ENCODE measurements at regions not wholly inside any gene's neighbourhood (a gene's known extent, or its start where the extent isn't known, plus 50 kb on each side); places are given as distances from the start of the nearest gene placed in this dataset.

DNA sequence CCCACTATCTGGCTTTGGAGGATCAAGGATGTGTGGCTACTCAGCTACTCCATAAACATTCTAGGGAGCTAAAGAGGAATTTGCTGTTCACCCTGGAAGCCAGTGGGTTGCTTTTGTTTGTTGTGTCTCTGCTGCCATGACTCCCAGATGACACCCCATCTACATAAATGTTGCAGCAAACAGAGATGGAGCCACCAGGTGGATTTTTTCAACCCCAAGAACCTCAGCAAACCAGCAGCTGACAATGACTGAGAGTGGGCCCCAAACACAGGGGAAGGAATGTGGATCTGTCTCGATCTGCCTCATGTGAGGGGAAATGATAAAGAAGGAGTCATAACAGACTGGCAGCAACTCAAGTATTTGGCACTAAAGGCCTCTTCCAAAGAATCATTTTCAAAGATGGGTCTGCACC is 132.7 kb upstream of the TNC start:
- no TSS peak for BruUV-seq (replicated peaks)
- Mint-ChIP-seq H3K36me3 (ENCODE audit: insufficient read depth, unreplicated experiment) (no peaks in the 10 kb centered on the region), H3K27ac (ENCODE audit: unreplicated experiment) (no peak overlapping the region), H3K27me3 (ENCODE audit: unreplicated experiment) (no peaks in the 10 kb centered on the region), H3K9me3 (ENCODE audit: low read depth, unreplicated experiment) (peaks cover 11% of the 10 kb centered on the region), H3K4me1 (ENCODE audit: low read depth, unreplicated experiment) (no peaks in the 10 kb centered on the region), H3K4me3 (ENCODE audit: low read depth, unreplicated experiment) (no peak overlapping the region)
- DNase-seq: no peak
- TF ChIP-seq, protein P1, sequence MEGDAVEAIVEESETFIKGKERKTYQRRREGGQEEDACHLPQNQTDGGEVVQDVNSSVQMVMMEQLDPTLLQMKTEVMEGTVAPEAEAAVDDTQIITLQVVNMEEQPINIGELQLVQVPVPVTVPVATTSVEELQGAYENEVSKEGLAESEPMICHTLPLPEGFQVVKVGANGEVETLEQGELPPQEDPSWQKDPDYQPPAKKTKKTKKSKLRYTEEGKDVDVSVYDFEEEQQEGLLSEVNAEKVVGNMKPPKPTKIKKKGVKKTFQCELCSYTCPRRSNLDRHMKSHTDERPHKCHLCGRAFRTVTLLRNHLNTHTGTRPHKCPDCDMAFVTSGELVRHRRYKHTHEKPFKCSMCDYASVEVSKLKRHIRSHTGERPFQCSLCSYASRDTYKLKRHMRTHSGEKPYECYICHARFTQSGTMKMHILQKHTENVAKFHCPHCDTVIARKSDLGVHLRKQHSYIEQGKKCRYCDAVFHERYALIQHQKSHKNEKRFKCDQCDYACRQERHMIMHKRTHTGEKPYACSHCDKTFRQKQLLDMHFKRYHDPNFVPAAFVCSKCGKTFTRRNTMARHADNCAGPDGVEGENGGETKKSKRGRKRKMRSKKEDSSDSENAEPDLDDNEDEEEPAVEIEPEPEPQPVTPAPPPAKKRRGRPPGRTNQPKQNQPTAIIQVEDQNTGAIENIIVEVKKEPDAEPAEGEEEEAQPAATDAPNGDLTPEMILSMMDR (IDR thresholded peaks at IDR 0.05; ENCODE audit: unreplicated experiment): no peak
- CTCF ChIA-PET: interaction anchor here (0.7 kb wide), 1 partner anchor 76 kb away, joined by 3 read pairs; no protein-coding TSS in a partner anchor
- intact Hi-C loops (cut with micrococcal nuclease; ENCODE audit: unreplicated experiment): no loop called here

DNA sequence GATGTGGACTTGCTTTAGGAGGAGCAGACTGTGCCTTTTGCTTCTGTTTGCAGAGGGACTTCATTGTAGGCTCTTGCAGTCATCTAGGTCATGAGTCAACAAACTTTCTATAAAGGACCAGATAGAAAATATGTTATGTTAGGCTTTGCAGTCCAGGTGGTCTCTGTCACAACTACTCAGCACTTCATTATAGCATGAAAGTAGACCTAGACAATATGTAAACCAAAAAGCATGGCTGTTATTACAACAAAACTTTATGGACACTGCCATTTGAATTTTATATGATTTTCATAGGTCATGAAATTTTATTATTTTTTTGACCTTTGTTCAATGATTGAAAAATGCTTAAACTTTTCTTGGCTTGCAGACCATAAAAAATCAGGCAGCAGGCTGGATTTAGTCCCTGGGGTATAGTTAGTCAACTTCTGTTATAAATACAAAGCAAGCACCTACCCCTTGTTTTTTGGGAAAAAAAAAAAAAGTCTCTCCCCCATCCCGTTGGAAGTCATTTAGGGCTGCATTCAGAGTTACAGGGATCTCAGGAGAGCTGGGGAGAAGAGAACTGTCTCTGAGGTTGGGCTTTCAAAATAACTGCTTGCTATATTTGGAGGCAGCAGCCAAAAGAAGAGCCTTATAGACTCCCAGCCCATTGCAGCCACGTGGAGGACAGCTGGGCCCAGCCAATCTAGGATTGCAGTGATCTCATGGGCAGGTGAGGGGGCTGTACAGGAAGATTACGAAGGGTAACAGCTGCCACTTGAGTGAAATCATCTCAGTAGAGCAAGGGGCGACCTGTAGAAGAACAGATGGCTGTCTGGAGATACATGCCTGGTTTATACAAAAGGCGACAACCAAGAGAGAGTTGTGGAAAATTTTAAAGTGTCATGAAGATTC is 136.6 kb upstream of the TNC start:
- Mint-ChIP-seq H3K4me1 (ENCODE audit: low read depth, unreplicated experiment) (no peaks in the 10 kb centered on the region), H3K36me3 (ENCODE audit: insufficient read depth, unreplicated experiment) (no peaks in the 10 kb centered on the region), H3K27ac (ENCODE audit: unreplicated experiment) (no peak overlapping the region), H3K4me3 (ENCODE audit: low read depth, unreplicated experiment) (no peak overlapping the region), H3K9me3 (ENCODE audit: low read depth, unreplicated experiment) (peaks cover 11% of the 10 kb centered on the region), H3K27me3 (ENCODE audit: unreplicated experiment) (no peaks in the 10 kb centered on the region)
- BruUV-seq (replicated peaks): no TSS peak
- intact Hi-C loops (cut with micrococcal nuclease; ENCODE audit: unreplicated experiment): no loop called here
- TF ChIP-seq, protein P1 (IDR thresholded peaks at IDR 0.05; ENCODE audit: unreplicated experiment): no peak
- DNase-seq: no peak
- CTCF ChIA-PET: no interaction called here

DNA sequence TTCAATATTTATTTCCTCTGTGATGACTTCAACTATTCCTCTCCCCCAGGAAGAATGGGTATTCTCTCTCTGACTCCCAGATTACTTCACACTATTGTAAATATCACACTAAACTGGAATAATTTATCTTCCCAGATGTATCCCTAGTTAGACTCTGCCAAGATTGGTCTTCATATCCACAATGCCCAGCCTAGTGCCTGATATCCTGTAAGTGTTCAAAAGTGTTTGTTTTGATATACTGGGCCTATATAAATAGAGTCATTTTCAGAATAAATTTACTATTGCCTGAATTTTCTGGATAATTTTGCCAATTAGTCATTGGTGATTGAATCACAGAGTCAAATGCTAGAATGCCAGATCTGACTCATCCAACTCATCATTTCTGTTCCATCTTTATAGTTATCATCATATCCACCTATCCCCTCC is 143.7 kb upstream of the TNC start:
- Mint-ChIP-seq H3K27ac (ENCODE audit: unreplicated experiment) (no peak overlapping the region), H3K27me3 (ENCODE audit: unreplicated experiment) (peaks cover 8% of the 10 kb centered on the region), H3K9me3 (ENCODE audit: low read depth, unreplicated experiment) (peaks cover 2% of the 10 kb centered on the region), H3K36me3 (ENCODE audit: insufficient read depth, unreplicated experiment) (no peaks in the 10 kb centered on the region), H3K4me3 (ENCODE audit: low read depth, unreplicated experiment) (no peak overlapping the region), H3K4me1 (ENCODE audit: low read depth, unreplicated experiment) (peaks cover 15% of the 10 kb centered on the region)
- TF ChIP-seq, protein P1 (IDR thresholded peaks at IDR 0.05; ENCODE audit: unreplicated experiment): no peak
- CTCF ChIA-PET: interaction anchor here (0.6 to 0.9 kb wide), 2 partner anchors 27 to 30 kb away, joined by 3 read pairs; no protein-coding TSS in a partner anchor
- BruUV-seq (replicated peaks): no TSS peak
- no peak for DNase-seq
- intact Hi-C loops (cut with micrococcal nuclease; ENCODE audit: unreplicated experiment): no loop called here

DNA sequence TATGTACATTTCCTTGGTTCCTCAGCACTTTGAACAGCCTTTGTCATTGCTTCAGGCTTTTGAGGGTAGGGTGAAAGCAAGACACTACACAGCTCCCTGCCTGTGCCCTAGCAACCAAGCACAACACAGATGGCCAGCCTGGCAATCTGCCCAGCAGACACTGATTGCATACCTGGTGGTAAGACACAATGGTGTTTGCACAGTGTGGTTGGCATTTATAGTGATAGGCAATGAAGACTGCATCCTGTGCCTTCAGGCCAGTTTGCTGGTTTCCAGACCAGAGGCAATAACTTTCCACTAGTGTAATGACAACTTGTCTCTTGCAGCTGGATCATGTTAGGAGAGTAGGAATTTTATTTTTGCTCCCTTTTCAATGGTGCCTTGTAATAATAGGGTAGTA is 144.5 kb upstream of the TNC start:
- intact Hi-C loops (cut with micrococcal nuclease; ENCODE audit: unreplicated experiment): no loop called here
- TF ChIP-seq, protein P1 (IDR thresholded peaks at IDR 0.05; ENCODE audit: unreplicated experiment): no peak
- H3K4me3 Mint-ChIP-seq (ENCODE audit: low read depth, unreplicated experiment): no peak overlapping the region
- peak overlapping the region; percentile 54 for H3K27ac Mint-ChIP-seq (ENCODE audit: unreplicated experiment)
- H3K27me3 Mint-ChIP-seq (ENCODE audit: unreplicated experiment): peaks cover 10% of the 10 kb centered on the region
- CTCF ChIA-PET: interaction anchor here (0.6 to 0.9 kb wide), 3 partner anchors 28 to 584 kb away, joined by 3 to 4 read pairs (median 3); no protein-coding TSS in a partner anchor
- H3K4me1 Mint-ChIP-seq (ENCODE audit: low read depth, unreplicated experiment): peaks cover 15% of the 10 kb centered on the region
- H3K9me3 Mint-ChIP-seq (ENCODE audit: low read depth, unreplicated experiment): peaks cover 2% of the 10 kb centered on the region
- no TSS peak for BruUV-seq (replicated peaks)
- DNase-seq: peak; percentile 87
- H3K36me3 Mint-ChIP-seq (ENCODE audit: insufficient read depth, unreplicated experiment): no peaks in the 10 kb centered on the region

Measured in Calu3 (cell line).